ENCODE measurements at regions not wholly inside any gene's neighbourhood (a gene's known extent, or its start where the extent isn't known, plus 50 kb on each side); places are given as distances from the start of the nearest gene placed in this dataset.

DNA sequence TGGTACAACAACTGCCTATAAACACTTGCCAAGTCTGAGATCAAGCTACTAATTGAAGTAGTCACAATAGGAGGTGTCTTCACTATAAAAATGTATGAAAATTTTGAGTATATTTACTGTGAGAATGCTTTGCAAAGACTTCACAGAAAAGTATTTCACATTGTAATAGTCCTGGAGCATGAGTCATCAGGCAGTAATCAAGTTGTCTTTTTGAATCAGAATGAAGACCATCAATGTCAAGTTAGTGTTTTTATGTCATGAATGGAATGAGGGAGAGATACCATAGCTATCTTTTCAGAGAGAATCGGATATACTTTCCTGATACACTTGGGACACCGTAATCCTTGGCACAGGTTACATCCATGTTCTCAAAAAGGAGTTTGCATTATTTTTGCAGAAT lies 466.9 kb upstream of the ARRDC3 start:
- ChIA-PET POLR2A (no interaction called here), CTCF (no interaction called here)
- BruUV-seq (replicated peaks): no TSS peak
- H3K79me2 ChIP-seq (ENCODE audit: control insufficient read depth, insufficient read depth, low read length): no peaks in the 10 kb centered on the region
- H3K27me3 ChIP-seq (ENCODE audit: control insufficient read depth in 2 of 2, insufficient read depth in 2 of 2, low read length in 2 of 2): no peaks in the 10 kb centered on the region
- no peaks in the 10 kb centered on the region for H3K9me3 ChIP-seq (replicated peaks; ENCODE audit: control insufficient read depth, insufficient read depth, low read length)
- no peaks in the 10 kb centered on the region for H4K20me1 ChIP-seq (replicated peaks; ENCODE audit: control insufficient read depth, extremely low read depth, insufficient read depth, low read length)
- no peaks in the 10 kb centered on the region for H3K36me3 ChIP-seq (ENCODE audit: control insufficient read depth in 2 of 2, extremely low read depth in 1 of 2, insufficient read depth in 2 of 2, low read length in 2 of 2)
- H3K27ac ChIP-seq (ENCODE audit: insufficient read depth, low read depth, low read length): no peak overlapping the region
- FAIRE-seq (no peak), DNase-seq (ENCODE audit: low read depth, low spot score) (no peak)
- intact Hi-C loops (cut with micrococcal nuclease) (no loop called here), dilution Hi-C loops (cut with MboI; ENCODE audit: extremely low pct_ligation_motif_present, low sequenced_read_pairs) (no loop called here)
- H3K9ac ChIP-seq (replicated peaks; ENCODE audit: extremely low read depth, insufficient read depth, low read length): no peak overlapping the region
- TF ChIP-seq GATA2 (IDR thresholded peaks at IDR 0.05; ENCODE audit: insufficient read depth, insufficient read length, low read depth, low read length) (no peak), EZH2 (IDR thresholded peaks at IDR 0.05; ENCODE audit: borderline replicate concordance, low read depth, low read length, severe bottlenecking) (no peak), MYC (IDR thresholded peaks at IDR 0.05; ENCODE audit: low read depth, low read length) (no peak)
- TF ChIP-seq, protein P1, sequence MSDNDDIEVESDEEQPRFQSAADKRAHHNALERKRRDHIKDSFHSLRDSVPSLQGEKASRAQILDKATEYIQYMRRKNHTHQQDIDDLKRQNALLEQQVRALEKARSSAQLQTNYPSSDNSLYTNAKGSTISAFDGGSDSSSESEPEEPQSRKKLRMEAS (IDR thresholded peaks at IDR 0.05; ENCODE audit: insufficient read depth, insufficient read length): no peak
- H3K9me1 ChIP-seq (replicated peaks; ENCODE audit: control insufficient read depth, extremely low read depth, insufficient read depth, low read length): no peaks in the 10 kb centered on the region
- no peak overlapping the region for H3K4me3 ChIP-seq (replicated peaks in 1 of 3; ENCODE audit: insufficient read depth in 1 of 3, low read depth in 1 of 3, low read length in 3 of 3)
- H3K4me1 ChIP-seq (ENCODE audit: control insufficient read depth, extremely low read depth, insufficient read depth, low read length): no peaks in the 10 kb centered on the region
- no peak overlapping the region for H2AFZ ChIP-seq (ENCODE audit: low read depth, low read length)
- H3K4me2 ChIP-seq (ENCODE audit: insufficient read depth, low read length): no peak overlapping the region

DNA sequence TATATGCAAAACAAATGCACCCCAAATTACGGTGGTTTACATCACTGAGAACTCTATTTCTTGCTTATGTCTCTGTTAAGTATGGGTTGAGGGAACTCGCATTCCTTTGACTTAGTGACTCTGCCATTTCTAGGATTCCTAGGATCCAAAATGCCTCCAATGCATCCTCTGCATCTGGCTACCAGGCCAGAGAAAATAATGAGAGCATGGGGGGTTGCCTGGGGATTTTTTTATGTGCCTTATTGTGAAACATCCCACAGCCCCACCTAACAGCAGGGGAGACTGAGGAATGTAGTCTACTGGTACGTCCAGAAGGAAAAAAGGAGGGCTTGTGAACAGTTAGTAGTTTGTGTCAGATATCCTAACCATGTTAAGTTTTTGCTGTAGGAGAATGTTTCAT lies 466.0 kb upstream of the ARRDC3 start:
- H3K9ac ChIP-seq (replicated peaks; ENCODE audit: extremely low read depth, insufficient read depth, low read length): no peak overlapping the region
- no peak overlapping the region for H2AFZ ChIP-seq (ENCODE audit: low read depth, low read length)
- POLR2A ChIA-PET: no interaction called here
- no peaks in the 10 kb centered on the region for H3K27me3 ChIP-seq (ENCODE audit: control insufficient read depth in 2 of 2, insufficient read depth in 2 of 2, low read length in 2 of 2)
- H4K20me1 ChIP-seq (replicated peaks; ENCODE audit: control insufficient read depth, extremely low read depth, insufficient read depth, low read length): no peaks in the 10 kb centered on the region
- no peaks in the 10 kb centered on the region for H3K9me3 ChIP-seq (replicated peaks; ENCODE audit: control insufficient read depth, insufficient read depth, low read length)
- DNase-seq (ENCODE audit: low read depth, low spot score): no peak
- dilution Hi-C loops (cut with MboI; ENCODE audit: extremely low pct_ligation_motif_present, low sequenced_read_pairs): no loop called here
- no peak for FAIRE-seq
- H3K4me3 ChIP-seq (replicated peaks in 1 of 3; ENCODE audit: insufficient read depth in 1 of 3, low read depth in 1 of 3, low read length in 3 of 3): no peak overlapping the region
- CTCF ChIA-PET: no interaction called here
- H3K9me1 ChIP-seq (replicated peaks; ENCODE audit: control insufficient read depth, extremely low read depth, insufficient read depth, low read length): no peaks in the 10 kb centered on the region
- no peak for TF ChIP-seq MYC (IDR thresholded peaks at IDR 0.05; ENCODE audit: low read depth, low read length)
- TF ChIP-seq EZH2 (IDR thresholded peaks at IDR 0.05; ENCODE audit: borderline replicate concordance, low read depth, low read length, severe bottlenecking): no peak
- no peak for TF ChIP-seq POLR2A (IDR thresholded peaks at IDR 0.05; ENCODE audit: low read depth, low read length)
- no peak for TF ChIP-seq JUN (IDR thresholded peaks at IDR 0.05; ENCODE audit: borderline replicate concordance, insufficient read depth, insufficient read length, low read depth)
- TF ChIP-seq, protein P2, sequence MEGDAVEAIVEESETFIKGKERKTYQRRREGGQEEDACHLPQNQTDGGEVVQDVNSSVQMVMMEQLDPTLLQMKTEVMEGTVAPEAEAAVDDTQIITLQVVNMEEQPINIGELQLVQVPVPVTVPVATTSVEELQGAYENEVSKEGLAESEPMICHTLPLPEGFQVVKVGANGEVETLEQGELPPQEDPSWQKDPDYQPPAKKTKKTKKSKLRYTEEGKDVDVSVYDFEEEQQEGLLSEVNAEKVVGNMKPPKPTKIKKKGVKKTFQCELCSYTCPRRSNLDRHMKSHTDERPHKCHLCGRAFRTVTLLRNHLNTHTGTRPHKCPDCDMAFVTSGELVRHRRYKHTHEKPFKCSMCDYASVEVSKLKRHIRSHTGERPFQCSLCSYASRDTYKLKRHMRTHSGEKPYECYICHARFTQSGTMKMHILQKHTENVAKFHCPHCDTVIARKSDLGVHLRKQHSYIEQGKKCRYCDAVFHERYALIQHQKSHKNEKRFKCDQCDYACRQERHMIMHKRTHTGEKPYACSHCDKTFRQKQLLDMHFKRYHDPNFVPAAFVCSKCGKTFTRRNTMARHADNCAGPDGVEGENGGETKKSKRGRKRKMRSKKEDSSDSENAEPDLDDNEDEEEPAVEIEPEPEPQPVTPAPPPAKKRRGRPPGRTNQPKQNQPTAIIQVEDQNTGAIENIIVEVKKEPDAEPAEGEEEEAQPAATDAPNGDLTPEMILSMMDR (IDR thresholded peaks at IDR 0.05; ENCODE audit: extremely low read depth in 1 of 2, insufficient read depth in 1 of 2, low read depth in 1 of 2, low read length in 2 of 2): no peak
- no peak for TF ChIP-seq POLR2AphosphoS5 (IDR thresholded peaks at IDR 0.05; ENCODE audit: insufficient read depth, low read depth, low read length)
- no peak for TF ChIP-seq FOS (IDR thresholded peaks at IDR 0.05; ENCODE audit: borderline replicate concordance, insufficient read depth, low read length)
- TF ChIP-seq, protein P1 (IDR thresholded peaks at IDR 0.05; ENCODE audit: insufficient read depth, insufficient read length): no peak
- no peak for TF ChIP-seq GATA2 (IDR thresholded peaks at IDR 0.05; ENCODE audit: insufficient read depth, insufficient read length, low read depth, low read length)
- no peaks in the 10 kb centered on the region for H3K36me3 ChIP-seq (ENCODE audit: control insufficient read depth in 2 of 2, extremely low read depth in 1 of 2, insufficient read depth in 2 of 2, low read length in 2 of 2)
- no TSS peak for BruUV-seq (replicated peaks)
- intact Hi-C loops (cut with micrococcal nuclease): no loop called here
- H3K27ac ChIP-seq (ENCODE audit: insufficient read depth, low read depth, low read length): no peak overlapping the region
- no peak overlapping the region for H3K4me2 ChIP-seq (ENCODE audit: insufficient read depth, low read length)
- no peaks in the 10 kb centered on the region for H3K4me1 ChIP-seq (ENCODE audit: control insufficient read depth, extremely low read depth, insufficient read depth, low read length)
- no peaks in the 10 kb centered on the region for H3K79me2 ChIP-seq (ENCODE audit: control insufficient read depth, insufficient read depth, low read length)

Data from endothelial cell of umbilical vein (primary cell).